Neuronal stem cell (in vitro differentiated cells): ENCODE measurements at regions not wholly inside any gene's neighbourhood (a gene's known extent, or its start where the extent isn't known, plus 50 kb on each side); places are given as distances from the start of the nearest gene placed in this dataset.
"Not testable (repeated sequence)": the region's sequence is repeated elsewhere in the genome, so short reads cannot be mapped to it uniquely, and the experiment has no call there.

Source experiments
- DNase-seq: peaks from one replicate; pipeline ENCODE4 v3.0.0-alpha.2; 2013; ENCODE audit warnings: low spot score
- H2AFZ ChIP-seq: one replicate; pipeline ENCODE4 v1.6.1; 2013; ENCODE audit warnings: mild to moderate bottlenecking, low read length, inconsistent platforms
- H2AK5ac ChIP-seq: 2 replicates; pipeline ENCODE4 v1.6.1; 2013; ENCODE audit warnings: low read depth, mild to moderate bottlenecking, inconsistent platforms, low read length, moderate library complexity, mixed read lengths
- H2BK120ac ChIP-seq: 2 replicates; pipeline ENCODE4 v1.6.1; 2013; ENCODE audit warnings: low read depth, mild to moderate bottlenecking, inconsistent platforms, low read length, moderate library complexity, mixed read lengths
- H2BK12ac ChIP-seq: one replicate; pipeline ENCODE4 v1.6.1; 2013; ENCODE audit warnings: low read length, inconsistent platforms
- H2BK15ac ChIP-seq: 2 replicates; pipeline ENCODE4 v1.6.1; 2013; ENCODE audit warnings: mild to moderate bottlenecking, low read length, inconsistent platforms, mixed read lengths
- H2BK5ac ChIP-seq: one replicate; pipeline ENCODE4 v1.6.1; 2013; ENCODE audit warnings: inconsistent platforms, mild to moderate bottlenecking, low read length, moderate library complexity
- H3K14ac ChIP-seq: one replicate; pipeline ENCODE4 v1.6.1; 2013; ENCODE audit warnings: low read length, inconsistent platforms
- H3K18ac ChIP-seq: 2 replicates; pipeline ENCODE4 v1.6.1; 2013; ENCODE audit warnings: low read length, inconsistent platforms
- H3K23ac ChIP-seq: 2 replicates; pipeline ENCODE4 v1.6.1; 2013; ENCODE audit warnings: low read depth, mild to moderate bottlenecking, mixed read lengths, low read length, inconsistent platforms; ENCODE audit not compliant: poor library complexity
- H3K27ac ChIP-seq: replicated peaks from 3 replicates; pipeline ENCODE4 v1.5.1; 2013; ENCODE audit warnings: low read length, inconsistent platforms
- H3K27me3 ChIP-seq, 3 experiments: 2 replicates each; pipeline ENCODE4 v1.6.1; 2013; ENCODE audit warnings: low read length in 3 of 3, mild to moderate bottlenecking in 2 of 3, inconsistent platforms in 1 of 3, low read depth in 1 of 3, mixed read lengths in 1 of 3, moderate library complexity in 1 of 3; ENCODE audit not compliant: control insufficient read depth in 3 of 3, insufficient read depth in 3 of 3
- H3K36me3 ChIP-seq, 2 donors: replicated peaks in 1 of 2; 2 replicates each; pipeline ENCODE4 v1.6.1; 2013; ENCODE audit warnings: low read length in 2 of 2; ENCODE audit not compliant: control insufficient read depth in 2 of 2, insufficient read depth in 2 of 2
- H3K4ac ChIP-seq: 2 replicates; pipeline ENCODE4 v1.6.1; 2013; ENCODE audit warnings: inconsistent platforms, mild to moderate bottlenecking, low read length, moderate library complexity
- H3K4me1 ChIP-seq, 2 donors: 1 replicate in 1 of 2; 2 replicates in 1 of 2; pipeline ENCODE4 v1.6.1; 2013; ENCODE audit warnings: low read length in 2 of 2, low read depth in 1 of 2; ENCODE audit not compliant: control insufficient read depth in 2 of 2, insufficient read depth in 1 of 2
- H3K4me2 ChIP-seq: one replicate; pipeline ENCODE4 v1.6.1; 2013; ENCODE audit warnings: mild to moderate bottlenecking, low read length, inconsistent platforms; ENCODE audit not compliant: insufficient read depth, poor library complexity, severe bottlenecking
- H3K4me3 ChIP-seq, 2 donors: 2 replicates each; pipeline ENCODE4 v1.5.1; 2013; ENCODE audit warnings: low read length in 2 of 2, mild to moderate bottlenecking in 2 of 2, inconsistent platforms in 1 of 2, moderate library complexity in 1 of 2
- H3K79me1 ChIP-seq: one replicate; pipeline ENCODE4 v1.6.1; 2013; ENCODE audit warnings: low read depth, mild to moderate bottlenecking, inconsistent platforms, low read length, moderate library complexity
- H3K9ac ChIP-seq: one replicate; pipeline ENCODE4 v1.6.1; 2013; ENCODE audit warnings: mild to moderate bottlenecking, low read depth, low read length, inconsistent platforms; ENCODE audit not compliant: poor library complexity
- H3K9me3 ChIP-seq, 2 donors: replicated peaks in 1 of 2; 2 replicates each; pipeline versions ENCODE3 to v1.6.1; 2013; ENCODE audit warnings: low read length in 2 of 2, mild to moderate bottlenecking in 2 of 2, inconsistent platforms in 1 of 2, low read depth in 1 of 2, mixed read lengths in 1 of 2, moderate library complexity in 1 of 2; ENCODE audit not compliant: control insufficient read depth in 2 of 2, insufficient read depth in 1 of 2
- H4K8ac ChIP-seq: one replicate; pipeline ENCODE4 v1.6.1; 2013; ENCODE audit warnings: low read depth, mild to moderate bottlenecking, inconsistent platforms, low read length, moderate library complexity
- H4K91ac ChIP-seq: one replicate; pipeline ENCODE4 v1.6.1; 2013; ENCODE audit warnings: low read length, low read depth, mild to moderate bottlenecking, inconsistent platforms; ENCODE audit not compliant: poor library complexity
- WGBS, 2 donors: extraction: QIAGEN DNeasy Blood & Tissue Kit; methylation state at CpG; one replicate each; pipeline ENCODE4 v1.1.7; 2013; ENCODE audit warnings: missing lambda C conversion rate in 2 of 2, mixed read lengths in 1 of 2; ENCODE audit not compliant: insufficient read length in 2 of 2, insufficient replicate concordance in 1 of 2; ENCODE audit errors: extremely low coverage in 2 of 2; 5-methylcytosine and 5-hydroxymethylcytosine counted together

- DNase-seq, result no peak
- H2AK5ac ChIP-seq, result no peak overlapping the region
- no peak overlapping the region for H3K9ac ChIP-seq
- no peak overlapping the region for H4K8ac ChIP-seq
- no peak overlapping the region for H3K23ac ChIP-seq
- no peaks in the 10 kb centered on the region for H3K27me3 ChIP-seq
- H2BK120ac ChIP-seq, result no peak overlapping the region
- H3K14ac ChIP-seq, result no peak overlapping the region
- no peak overlapping the region for H2BK12ac ChIP-seq
- H3K79me1 ChIP-seq, result no peaks in the 10 kb centered on the region
- no peak overlapping the region for H3K4me2 ChIP-seq
- no peaks in the 10 kb centered on the region for H3K36me3 ChIP-seq
- no peak overlapping the region for H4K91ac ChIP-seq
- H3K9me3 ChIP-seq, result peaks cover 0 to 3% of the 10 kb centered on the region in 2 donors
- H3K27ac ChIP-seq, result no peak overlapping the region
- H3K18ac ChIP-seq, result no peak overlapping the region
- no peak overlapping the region for H2AFZ ChIP-seq
- H2BK5ac ChIP-seq, result no peak overlapping the region
- no peak overlapping the region for H2BK15ac ChIP-seq
- no CpG with 5 or more reads among the region's 5 CpGs for WGBS, 2 donors
- no peaks in the 10 kb centered on the region for H3K4me1 ChIP-seq
- no peak overlapping the region for H3K4ac ChIP-seq
- no peak overlapping the region for H3K4me3 ChIP-seq
Measured at GRCh38 chr3:110989446-110989845, 82.2 kb upstream of the NECTIN3 start.

GRCh38 chr3:110995461-110996231 lies 76.0 kb upstream of the NECTIN3 start:
- Histone ChIP-seq H3K9ac (no peak overlapping the region), H2BK12ac (no peak overlapping the region), H3K18ac (no peak overlapping the region), H3K27ac (no peak overlapping the region), H3K23ac (no peak overlapping the region), H2BK15ac (no peak overlapping the region), H2AFZ (no peak overlapping the region), H4K91ac (no peak overlapping the region), H3K4ac (no peak overlapping the region), H4K8ac (no peak overlapping the region), H2BK5ac (no peak overlapping the region), H3K9me3 (peaks cover 0 to 4% of the 10 kb centered on the region in 2 donors), H2AK5ac (no peak overlapping the region), H3K14ac (no peak overlapping the region), H3K4me2 (no peak overlapping the region), H3K79me1 (no peaks in the 10 kb centered on the region), H3K4me3 (no peak overlapping the region), H2BK120ac (no peak overlapping the region), H3K4me1 (no peaks in the 10 kb centered on the region), H3K27me3 (no peaks in the 10 kb centered on the region), H3K36me3 (no peaks in the 10 kb centered on the region)
- no peak for DNase-seq
- WGBS, 2 donors, result no CpG with 5 or more reads among the region's 2 CpGs

- H2BK15ac ChIP-seq, H3K36me3 ChIP-seq, H3K4me3 ChIP-seq, H2BK5ac ChIP-seq, DNase-seq, H3K14ac ChIP-seq, H3K27me3 ChIP-seq, H2BK12ac ChIP-seq, H3K27ac ChIP-seq, H3K4me1 ChIP-seq, H3K4ac ChIP-seq, H3K79me1 ChIP-seq, H2BK120ac ChIP-seq, H3K9me3 ChIP-seq, H4K91ac ChIP-seq, H3K23ac ChIP-seq, H3K4me2 ChIP-seq, H4K8ac ChIP-seq, H3K9ac ChIP-seq, H2AK5ac ChIP-seq: not testable (repeated sequence)
- Histone ChIP-seq H2AFZ (peak overlapping the region; percentile 64), H3K18ac (peak overlapping the region; percentile 80)
- WGBS, 2 donors, result no CpG with 5 or more reads among the region's 2 CpGs
Measured at GRCh38 chr3:110998766-110999165, 72.8 kb upstream of the NECTIN3 start.

- H3K9ac ChIP-seq, H3K4me2 ChIP-seq, H2BK12ac ChIP-seq, H3K27me3 ChIP-seq, H3K27ac ChIP-seq, H3K4ac ChIP-seq, H3K4me3 ChIP-seq, H3K23ac ChIP-seq, H3K79me1 ChIP-seq, DNase-seq, H2BK15ac ChIP-seq, H3K4me1 ChIP-seq, H4K8ac ChIP-seq, H4K91ac ChIP-seq, H3K9me3 ChIP-seq, H3K36me3 ChIP-seq, H2BK5ac ChIP-seq, H3K14ac ChIP-seq, H2AFZ ChIP-seq, H2AK5ac ChIP-seq, H3K18ac ChIP-seq, H2BK120ac ChIP-seq: not testable (repeated sequence)
- no CpG with 5 or more reads among the region's 4 CpGs for WGBS, 2 donors
Measured at GRCh38 chr3:111006485-111006884, 65.1 kb upstream of the NECTIN3 start.
